ENCODE measurements at regions not wholly inside any gene's neighbourhood (a gene's known extent, or its start where the extent isn't known, plus 50 kb on each side); places are given as distances from the start of the nearest gene placed in this dataset.

DNA sequence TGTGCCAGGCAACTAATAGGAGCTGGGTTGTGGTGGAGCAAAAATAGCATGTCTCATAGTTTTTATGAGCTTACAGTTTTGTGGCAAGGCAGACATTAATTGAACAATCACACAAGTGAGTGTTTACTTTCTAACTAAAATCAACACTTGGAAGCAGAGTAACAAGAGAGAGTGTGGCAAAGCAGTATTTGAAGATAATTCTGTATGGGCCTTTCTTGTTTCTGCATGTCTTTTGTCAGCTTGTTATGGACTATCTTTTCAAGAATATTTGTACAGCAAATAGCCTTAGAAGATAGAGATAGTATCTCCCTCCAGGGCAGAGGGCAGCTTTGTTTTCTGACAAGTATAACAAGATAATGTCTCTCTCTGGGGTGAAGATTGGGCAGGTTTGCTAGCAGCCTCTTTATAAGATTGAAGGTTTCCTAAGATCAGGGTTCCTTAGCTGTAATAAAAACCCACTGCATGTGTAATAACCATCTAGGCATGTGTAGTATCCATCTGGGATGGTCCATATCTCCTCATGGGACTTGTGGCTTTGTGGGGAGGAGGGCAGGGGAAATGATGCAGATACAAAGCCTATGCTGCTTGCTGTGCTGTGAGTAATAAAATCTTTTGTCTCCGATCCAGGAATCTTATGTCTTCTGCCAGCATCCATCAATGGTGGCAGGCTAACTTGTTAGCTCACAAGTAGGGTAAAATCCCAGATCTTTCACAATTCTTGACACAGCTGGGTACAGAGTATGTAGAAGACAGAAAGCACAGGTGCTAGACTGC, 479.9 kb downstream of the KDM4C start:
- Histone ChIP-seq H3K27ac (no peak overlapping the region), H3K36me3 (no peaks in the 10 kb centered on the region), H3K4me3 (no peak overlapping the region), H3K4me1 (ENCODE audit: insufficient read depth) (no peaks in the 10 kb centered on the region), H3K27me3 (no peaks in the 10 kb centered on the region), H3K9me3 (no peaks in the 10 kb centered on the region)
- intact Hi-C loops (cut with DNase I): no loop called here
- no peak for DNase-seq
- TF ChIP-seq EP300 (IDR thresholded peaks at IDR 0.05) (no peak), POLR2A (IDR thresholded peaks at IDR 0.05) (no peak)
- TF ChIP-seq, protein P1, sequence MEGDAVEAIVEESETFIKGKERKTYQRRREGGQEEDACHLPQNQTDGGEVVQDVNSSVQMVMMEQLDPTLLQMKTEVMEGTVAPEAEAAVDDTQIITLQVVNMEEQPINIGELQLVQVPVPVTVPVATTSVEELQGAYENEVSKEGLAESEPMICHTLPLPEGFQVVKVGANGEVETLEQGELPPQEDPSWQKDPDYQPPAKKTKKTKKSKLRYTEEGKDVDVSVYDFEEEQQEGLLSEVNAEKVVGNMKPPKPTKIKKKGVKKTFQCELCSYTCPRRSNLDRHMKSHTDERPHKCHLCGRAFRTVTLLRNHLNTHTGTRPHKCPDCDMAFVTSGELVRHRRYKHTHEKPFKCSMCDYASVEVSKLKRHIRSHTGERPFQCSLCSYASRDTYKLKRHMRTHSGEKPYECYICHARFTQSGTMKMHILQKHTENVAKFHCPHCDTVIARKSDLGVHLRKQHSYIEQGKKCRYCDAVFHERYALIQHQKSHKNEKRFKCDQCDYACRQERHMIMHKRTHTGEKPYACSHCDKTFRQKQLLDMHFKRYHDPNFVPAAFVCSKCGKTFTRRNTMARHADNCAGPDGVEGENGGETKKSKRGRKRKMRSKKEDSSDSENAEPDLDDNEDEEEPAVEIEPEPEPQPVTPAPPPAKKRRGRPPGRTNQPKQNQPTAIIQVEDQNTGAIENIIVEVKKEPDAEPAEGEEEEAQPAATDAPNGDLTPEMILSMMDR (IDR thresholded peaks at IDR 0.05): no peak
- WGBS, 3 donors: 57 to 67% (median 65%) methylated on average over 1 of the region's 1 CpG

DNA sequence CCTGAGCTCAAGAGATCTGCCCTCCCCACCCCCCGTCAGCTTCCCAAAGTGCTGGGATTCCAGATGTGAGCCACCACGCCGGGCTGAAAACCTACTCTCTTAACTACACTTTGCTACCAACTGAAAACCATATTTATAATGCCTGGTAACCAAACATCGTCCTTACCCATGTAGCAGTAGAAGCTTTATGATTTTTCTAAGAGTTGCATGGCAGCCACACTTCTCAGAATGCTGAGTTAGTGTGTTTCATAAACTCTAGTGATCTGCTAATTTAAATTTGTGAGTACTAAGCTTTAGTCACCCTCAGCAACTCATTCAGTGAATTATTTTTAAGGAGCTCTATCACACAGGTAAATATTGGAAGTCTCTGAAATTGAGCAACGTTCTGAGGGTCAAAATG, 478.4 kb downstream of the KDM4C start:
- Histone ChIP-seq H3K9me3 (no peaks in the 10 kb centered on the region), H3K36me3 (no peaks in the 10 kb centered on the region), H3K27me3 (no peaks in the 10 kb centered on the region), H3K4me1 (ENCODE audit: insufficient read depth) (no peaks in the 10 kb centered on the region), H3K27ac (no peak overlapping the region), H3K4me3 (no peak overlapping the region)
- 78 to 88% (median 80%) methylated on average over 5 of the region's 5 CpGs for WGBS, 3 donors
- no peak for DNase-seq
- TF ChIP-seq POLR2A (IDR thresholded peaks at IDR 0.05) (no peak), EP300 (IDR thresholded peaks at IDR 0.05) (no peak)
- TF ChIP-seq, protein P1 (IDR thresholded peaks at IDR 0.05): no peak
- intact Hi-C loops (cut with DNase I): no loop called here

DNA sequence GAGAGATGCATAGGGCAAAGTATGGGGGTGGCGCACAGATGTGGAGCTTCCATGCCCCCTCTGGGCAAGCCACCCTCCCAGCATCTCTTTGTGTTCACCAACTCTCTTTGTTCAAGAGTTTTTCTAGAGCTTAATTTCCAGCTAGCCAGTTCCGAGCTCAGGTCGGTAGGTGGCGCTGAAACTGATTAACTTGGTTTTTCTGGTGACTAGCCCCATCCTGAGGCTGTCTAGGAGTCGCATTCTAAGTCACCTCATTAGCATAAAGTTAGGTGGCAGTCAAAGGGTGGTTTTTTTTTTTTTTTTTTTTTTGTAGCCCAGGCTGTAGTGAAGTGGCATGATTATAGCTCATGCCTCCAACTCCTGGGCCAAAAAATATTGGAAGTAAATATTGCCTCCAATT, 476.4 kb downstream of the KDM4C start:
- TF ChIP-seq, protein P1 (IDR thresholded peaks at IDR 0.05): no peak
- no peak for TF ChIP-seq POLR2A (IDR thresholded peaks at IDR 0.05)
- TF ChIP-seq EP300 (IDR thresholded peaks at IDR 0.05): no peak

DNA sequence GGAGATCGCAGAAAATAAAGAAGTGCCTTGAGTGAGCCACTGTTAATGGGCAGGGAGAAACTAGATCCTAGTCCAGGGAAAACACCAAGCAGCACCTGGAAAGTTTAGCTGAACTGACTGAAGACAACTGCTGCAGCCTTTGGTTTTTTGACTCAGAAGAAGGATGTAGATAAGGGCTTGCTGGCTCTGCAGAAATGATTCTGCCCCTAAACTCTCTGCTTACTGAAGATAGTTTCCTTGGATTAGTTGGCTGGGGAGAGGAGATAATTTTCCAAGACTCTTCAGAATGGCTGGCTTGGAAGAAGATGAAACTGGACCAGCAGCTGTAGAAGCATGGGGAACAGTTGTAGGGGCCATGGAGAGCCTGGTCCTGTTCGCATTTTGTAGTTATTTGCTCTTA, 471.8 kb downstream of the KDM4C start:
- H3K27ac ChIP-seq: no peak overlapping the region
- no peaks in the 10 kb centered on the region for H3K36me3 ChIP-seq
- WGBS, 3 donors: 87 to 95% (median 93%) methylated on average over 2 of the region's 2 CpGs
- H3K4me1 ChIP-seq (ENCODE audit: insufficient read depth): no peaks in the 10 kb centered on the region
- H3K27me3 ChIP-seq: no peaks in the 10 kb centered on the region
- no peaks in the 10 kb centered on the region for H3K9me3 ChIP-seq
- intact Hi-C loops (cut with DNase I): no loop called here
- TF ChIP-seq POLR2A (IDR thresholded peaks at IDR 0.05) (no peak), EP300 (IDR thresholded peaks at IDR 0.05) (no peak)
- TF ChIP-seq, protein P1 (IDR thresholded peaks at IDR 0.05): no peak
- DNase-seq: no peak
- no peak overlapping the region for H3K4me3 ChIP-seq

More for the DNA sequence above, 476.4 kb downstream of the KDM4C start:
- intact Hi-C loops (cut with DNase I): no loop called here
- 42 to 52% (median 51%) methylated on average over 5 of the region's 5 CpGs for WGBS, 3 donors
- no peak overlapping the region for H3K27ac ChIP-seq
- no peaks in the 10 kb centered on the region for H3K27me3 ChIP-seq
- H3K36me3 ChIP-seq: no peaks in the 10 kb centered on the region
- no peak overlapping the region for H3K4me3 ChIP-seq
- H3K9me3 ChIP-seq: no peaks in the 10 kb centered on the region
- no peaks in the 10 kb centered on the region for H3K4me1 ChIP-seq (ENCODE audit: insufficient read depth)
- no peak for DNase-seq
